NCI-H2171 treated with DMSO at 0.1 percent for 48 hours (cell line): ENCODE measurements at regions not wholly inside any gene's neighbourhood (a gene's known extent, or its start where the extent isn't known, plus 50 kb on each side); places are given as distances from the start of the nearest gene placed in this dataset.
"Not testable (repeated sequence)": the region's sequence is repeated elsewhere in the genome, so short reads cannot be mapped to it uniquely, and the experiment has no call there.

Source experiments
- DNase-seq: peaks from one replicate; lab custom pipeline; 2025; lab: John Stamatoyannopoulos, UW

- no peak for DNase-seq
Measured at GRCh38 chr16:31745900-31746299, 127.7 kb upstream of the ZNF267 start.

GRCh38 chr16:31754998-31755615, 118.5 kb upstream of the ZNF267 start:
- no peak for DNase-seq

GRCh38 chr16:31764103-31764502, 109.5 kb upstream of the ZNF267 start:
- no peak for DNase-seq

- DNase-seq: no peak
Measured at GRCh38 chr16:31767267-31767666, 106.3 kb upstream of the ZNF267 start.

GRCh38 chr16:31780342-31780741, 93.3 kb upstream of the ZNF267 start:
- DNase-seq: no peak

GRCh38 chr16:31785126-31785525, 88.5 kb upstream of the ZNF267 start:
- DNase-seq: no peak

GRCh38 chr16:31807086-31807485, 66.5 kb upstream of the ZNF267 start:
- DNase-seq: no peak

GRCh38 chr16:31810863-31811262, 62.7 kb upstream of the ZNF267 start:
- DNase-seq: no peak

- DNase-seq: not testable (repeated sequence)
Measured at GRCh38 chr16:31816141-31816540, 57.5 kb upstream of the ZNF267 start.

- DNase-seq: no peak
Measured at GRCh38 chr16:31819386-31819785, 54.2 kb upstream of the ZNF267 start.

- no peak for DNase-seq
Measured at GRCh38 chr16:31819948-31820347, 53.7 kb upstream of the ZNF267 start.
